Testis (tissue), 2 donors: ENCODE measurements at regions not wholly inside any gene's neighbourhood (a gene's known extent, or its start where the extent isn't known, plus 50 kb on each side); places are given as distances from the start of the nearest gene placed in this dataset.

Experiments used
- CTCF ChIP-seq, 3 experiments: fragments of 450-650 bp in 2 of 3; fragments of 200-600 bp in 1 of 3; sonication (generic) in 1 of 3; IDR thresholded peaks; one replicate each; pipeline ENCODE4 v1.5.1; 2016 to 2019; ENCODE audit warnings: antibody characterized with exemption in 3 of 3, mild to moderate bottlenecking in 2 of 3, moderate library complexity in 1 of 3
- POLR2A ChIP-seq: fragments of 450-650 bp; IDR thresholded peaks from one replicate; pipeline ENCODE4 v1.6.1; 2017; ENCODE audit warnings: antibody characterized with exemption, mild to moderate bottlenecking, moderate library complexity

- TF ChIP-seq CTCF (IDR thresholded peaks at IDR 0.05) = no peak
- no peak for TF ChIP-seq POLR2A
These were observed 571.8 kb downstream of the ZPLD1 start for GRCh38 chr3:103006526-103007183.
